OCI-LY3 (cell line): ENCODE measurements at regions not wholly inside any gene's neighbourhood (a gene's known extent, or its start where the extent isn't known, plus 50 kb on each side); places are given as distances from the start of the nearest gene placed in this dataset.

Experiments used
- EZH2phosphoT487 ChIP-seq: fragments of 200-600 bp; shearing (Covaris generic); IDR thresholded peaks from 2 replicates; pipeline ENCODE4 v1.6.1; 2018; ENCODE audit warnings: antibody characterized with exemption, mixed run types, low read depth
- TF ChIP-seq, protein P1 (sequence below): fragments of 200-600, 300-600 bp; sonication (generic); IDR thresholded peaks from 2 replicates; pipeline ENCODE4 v1.5.1; 2014; ENCODE audit warnings: antibody characterized with exemption, low read length, low read depth

GRCh38 chr6:27834879-27835549 is 77.2 kb downstream of the OR2B2 start:
- TF ChIP-seq, protein P1, sequence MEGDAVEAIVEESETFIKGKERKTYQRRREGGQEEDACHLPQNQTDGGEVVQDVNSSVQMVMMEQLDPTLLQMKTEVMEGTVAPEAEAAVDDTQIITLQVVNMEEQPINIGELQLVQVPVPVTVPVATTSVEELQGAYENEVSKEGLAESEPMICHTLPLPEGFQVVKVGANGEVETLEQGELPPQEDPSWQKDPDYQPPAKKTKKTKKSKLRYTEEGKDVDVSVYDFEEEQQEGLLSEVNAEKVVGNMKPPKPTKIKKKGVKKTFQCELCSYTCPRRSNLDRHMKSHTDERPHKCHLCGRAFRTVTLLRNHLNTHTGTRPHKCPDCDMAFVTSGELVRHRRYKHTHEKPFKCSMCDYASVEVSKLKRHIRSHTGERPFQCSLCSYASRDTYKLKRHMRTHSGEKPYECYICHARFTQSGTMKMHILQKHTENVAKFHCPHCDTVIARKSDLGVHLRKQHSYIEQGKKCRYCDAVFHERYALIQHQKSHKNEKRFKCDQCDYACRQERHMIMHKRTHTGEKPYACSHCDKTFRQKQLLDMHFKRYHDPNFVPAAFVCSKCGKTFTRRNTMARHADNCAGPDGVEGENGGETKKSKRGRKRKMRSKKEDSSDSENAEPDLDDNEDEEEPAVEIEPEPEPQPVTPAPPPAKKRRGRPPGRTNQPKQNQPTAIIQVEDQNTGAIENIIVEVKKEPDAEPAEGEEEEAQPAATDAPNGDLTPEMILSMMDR: no peak
- TF ChIP-seq EZH2phosphoT487: no peak
